ENCODE measurements at regions not wholly inside any gene's neighbourhood (a gene's known extent, or its start where the extent isn't known, plus 50 kb on each side); places are given as distances from the start of the nearest gene placed in this dataset.

GRCh38 chr3:31307131-31307785, 225.5 kb upstream of the STT3B start:
- Histone ChIP-seq H3K4me3 (ENCODE audit: low read length) (no peak overlapping the region), H3K9me3 (ENCODE audit: control insufficient read depth, insufficient read depth, low read length) (no peaks in the 10 kb centered on the region), H3K27ac (ENCODE audit: low read length) (no peak overlapping the region), H3K36me3 (ENCODE audit: control insufficient read depth, insufficient read depth, low read length) (no peaks in the 10 kb centered on the region), H3K4me1 (ENCODE audit: control insufficient read depth, insufficient read depth, low read length) (no peaks in the 10 kb centered on the region), H3K27me3 (ENCODE audit: control insufficient read depth, insufficient read depth, low read length) (no peaks in the 10 kb centered on the region)
- no peak for DNase-seq
- no peak for ATAC-seq
- H3K27me3 Mint-ChIP-seq (ENCODE audit: low read depth in 2 of 2), result no peaks in the 10 kb centered on the region
- 96% methylated on average over 1 of the region's 1 CpG for WGBS (ENCODE audit: insufficient coverage)
- H3K4me1 Mint-ChIP-seq, result no peaks in the 10 kb centered on the region
- no peak overlapping the region for H3K27ac Mint-ChIP-seq
- TF ChIP-seq, protein P1, sequence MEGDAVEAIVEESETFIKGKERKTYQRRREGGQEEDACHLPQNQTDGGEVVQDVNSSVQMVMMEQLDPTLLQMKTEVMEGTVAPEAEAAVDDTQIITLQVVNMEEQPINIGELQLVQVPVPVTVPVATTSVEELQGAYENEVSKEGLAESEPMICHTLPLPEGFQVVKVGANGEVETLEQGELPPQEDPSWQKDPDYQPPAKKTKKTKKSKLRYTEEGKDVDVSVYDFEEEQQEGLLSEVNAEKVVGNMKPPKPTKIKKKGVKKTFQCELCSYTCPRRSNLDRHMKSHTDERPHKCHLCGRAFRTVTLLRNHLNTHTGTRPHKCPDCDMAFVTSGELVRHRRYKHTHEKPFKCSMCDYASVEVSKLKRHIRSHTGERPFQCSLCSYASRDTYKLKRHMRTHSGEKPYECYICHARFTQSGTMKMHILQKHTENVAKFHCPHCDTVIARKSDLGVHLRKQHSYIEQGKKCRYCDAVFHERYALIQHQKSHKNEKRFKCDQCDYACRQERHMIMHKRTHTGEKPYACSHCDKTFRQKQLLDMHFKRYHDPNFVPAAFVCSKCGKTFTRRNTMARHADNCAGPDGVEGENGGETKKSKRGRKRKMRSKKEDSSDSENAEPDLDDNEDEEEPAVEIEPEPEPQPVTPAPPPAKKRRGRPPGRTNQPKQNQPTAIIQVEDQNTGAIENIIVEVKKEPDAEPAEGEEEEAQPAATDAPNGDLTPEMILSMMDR (IDR thresholded peaks at IDR 0.05), result no peak
- H3K9me3 Mint-ChIP-seq, result no peaks in the 10 kb centered on the region
- H3K4me3 Mint-ChIP-seq, result no peak overlapping the region
- intact Hi-C loops (cut with micrococcal nuclease), result no loop called here
- H3K36me3 Mint-ChIP-seq, result no peaks in the 10 kb centered on the region

GRCh38 chr3:31311559-31311958, 221.2 kb upstream of the STT3B start:
- TF ChIP-seq, protein P1 (IDR thresholded peaks at IDR 0.05), result no peak
- no peak for ATAC-seq
- H3K4me1 Mint-ChIP-seq, result no peaks in the 10 kb centered on the region
- Histone ChIP-seq H3K36me3 (ENCODE audit: control insufficient read depth, insufficient read depth, low read length) (no peaks in the 10 kb centered on the region), H3K4me3 (ENCODE audit: low read length) (no peak overlapping the region), H3K9me3 (ENCODE audit: control insufficient read depth, insufficient read depth, low read length) (peaks cover 10% of the 10 kb centered on the region), H3K27me3 (ENCODE audit: control insufficient read depth, insufficient read depth, low read length) (no peaks in the 10 kb centered on the region), H3K27ac (ENCODE audit: low read length) (no peak overlapping the region), H3K4me1 (ENCODE audit: control insufficient read depth, insufficient read depth, low read length) (no peaks in the 10 kb centered on the region)
- H3K27me3 Mint-ChIP-seq (ENCODE audit: low read depth in 2 of 2), result no peaks in the 10 kb centered on the region
- 82% methylated on average over 3 of the region's 3 CpGs for WGBS (ENCODE audit: insufficient coverage)
- intact Hi-C loops (cut with micrococcal nuclease), result no loop called here
- H3K27ac Mint-ChIP-seq, result no peak overlapping the region
- no peaks in the 10 kb centered on the region for H3K36me3 Mint-ChIP-seq
- DNase-seq, result no peak
- H3K4me3 Mint-ChIP-seq, result no peak overlapping the region
- peaks cover 0 to 2% of the 10 kb centered on the region in 2 donors for H3K9me3 Mint-ChIP-seq

GRCh38 chr3:31312400-31312799, 220.3 kb upstream of the STT3B start:
- intact Hi-C loops (cut with micrococcal nuclease), result no loop called here
- H3K27ac Mint-ChIP-seq, result no peak overlapping the region
- no peaks in the 10 kb centered on the region for H3K4me1 ChIP-seq (ENCODE audit: control insufficient read depth, insufficient read depth, low read length)

More at GRCh38 chr3:31312400-31312799, 220.3 kb upstream of the STT3B start:
- H3K9me3 Mint-ChIP-seq, result peaks cover 0 to 2% of the 10 kb centered on the region in 2 donors
- Histone ChIP-seq H3K27me3 (ENCODE audit: control insufficient read depth, insufficient read depth, low read length) (no peaks in the 10 kb centered on the region), H3K9me3 (ENCODE audit: control insufficient read depth, insufficient read depth, low read length) (peaks cover 10% of the 10 kb centered on the region), H3K36me3 (ENCODE audit: control insufficient read depth, insufficient read depth, low read length) (no peaks in the 10 kb centered on the region), H3K4me3 (ENCODE audit: low read length) (no peak overlapping the region), H3K27ac (ENCODE audit: low read length) (no peak overlapping the region)
- H3K4me3 Mint-ChIP-seq, result no peak overlapping the region
- H3K27me3 Mint-ChIP-seq (ENCODE audit: low read depth in 2 of 2), result no peaks in the 10 kb centered on the region
- WGBS (ENCODE audit: insufficient coverage), result 91% methylated on average over 2 of the region's 2 CpGs
- H3K4me1 Mint-ChIP-seq, result no peaks in the 10 kb centered on the region
- no peaks in the 10 kb centered on the region for H3K36me3 Mint-ChIP-seq
- ATAC-seq, result no peak
- TF ChIP-seq, protein P1 (IDR thresholded peaks at IDR 0.05), result no peak
- DNase-seq, result no peak
